ENCODE measurements at regions not wholly inside any gene's neighbourhood (a gene's known extent, or its start where the extent isn't known, plus 50 kb on each side); places are given as distances from the start of the nearest gene placed in this dataset.

GRCh38 chr11:95508219-95508890 lies 277.4 kb upstream of the SESN3 start:
- H3K9ac ChIP-seq (ENCODE audit: low read length) = no peak overlapping the region
- no peaks in the 10 kb centered on the region for H4K20me1 ChIP-seq (ENCODE audit: insufficient read depth)
- TF ChIP-seq SP1 (IDR thresholded peaks at IDR 0.05; ENCODE audit: low read depth) = no peak
- H3K36me3 ChIP-seq (ENCODE audit: control insufficient read depth in 1 of 2, insufficient read depth in 2 of 2, low read length in 2 of 2) = no peaks in the 10 kb centered on the region
- no peak overlapping the region for H3K27ac ChIP-seq (ENCODE audit: low read depth, low read length)
- H3K79me2 ChIP-seq (ENCODE audit: insufficient read depth, low read length) = no peaks in the 10 kb centered on the region
- no peaks in the 10 kb centered on the region for H3K9me2 ChIP-seq (ENCODE audit: insufficient read depth)
- ChIA-PET POLR2A (no interaction called here), CTCF (interaction anchor here (1.1 kb wide), 1 partner anchor 356 kb away, joined by 4 read pairs; no protein-coding TSS in a partner anchor), RAD21 (ENCODE audit: low non-redundant PET in 1 of 2, low total read pairs in 2 of 2, uncharacterized antibody in 2 of 2, unreplicated experiment in 2 of 2) (no interaction called here)
- H3K4me3 ChIP-seq (replicated peaks in 1 of 2; ENCODE audit: low read depth in 1 of 2, low read length in 2 of 2) = no peak overlapping the region
- no TSS peak for BruUV-seq (replicated peaks)
- DNase-seq (ENCODE audit: low read depth, low spot score) (no peak), ATAC-seq (no peak)
- peaks cover 19% of the 10 kb centered on the region; the same call in 1 of the 2 replicates for H3K27me3 ChIP-seq (ENCODE audit: insufficient read depth, low read length)
- intact Hi-C loops (cut with micrococcal nuclease) = no loop called here
- no peaks in the 10 kb centered on the region for H3K9me3 ChIP-seq (ENCODE audit: control insufficient read depth in 1 of 2, insufficient read depth in 1 of 2, low read depth in 1 of 2, low read length in 2 of 2)
- no peak overlapping the region for H2AFZ ChIP-seq (ENCODE audit: low read depth, low read length, poor library complexity, severe bottlenecking)
- no peak overlapping the region for H3K4me2 ChIP-seq (ENCODE audit: low read length)
- no peaks in the 10 kb centered on the region for H3K4me1 ChIP-seq (ENCODE audit: control insufficient read depth in 1 of 2, insufficient read depth in 2 of 2, low read length in 2 of 2)

GRCh38 chr11:95507794-95508193 lies 276.8 kb upstream of the SESN3 start:
- DNase-seq (ENCODE audit: low read depth, low spot score) = no peak
- ChIA-PET CTCF (interaction anchor here (1.1 kb wide), 1 partner anchor 356 kb away, joined by 4 read pairs; no protein-coding TSS in a partner anchor), POLR2A (no interaction called here), RAD21 (ENCODE audit: low non-redundant PET in 1 of 2, low total read pairs in 2 of 2, uncharacterized antibody in 2 of 2, unreplicated experiment in 2 of 2) (no interaction called here)
- H3K27me3 ChIP-seq (ENCODE audit: insufficient read depth, low read length) = peaks cover 16% of the 10 kb centered on the region; the same call in 1 of the 2 replicates
- no peak overlapping the region for H3K4me3 ChIP-seq (replicated peaks in 1 of 2; ENCODE audit: low read depth in 1 of 2, low read length in 2 of 2)
- no peaks in the 10 kb centered on the region for H3K36me3 ChIP-seq (ENCODE audit: control insufficient read depth in 1 of 2, insufficient read depth in 2 of 2, low read length in 2 of 2)
- no peak overlapping the region for H3K9ac ChIP-seq (ENCODE audit: low read length)
- intact Hi-C loops (cut with micrococcal nuclease) = no loop called here
- no TSS peak for BruUV-seq (replicated peaks)
- no peak for ATAC-seq
- no peaks in the 10 kb centered on the region for H3K9me2 ChIP-seq (ENCODE audit: insufficient read depth)
- no peaks in the 10 kb centered on the region for H4K20me1 ChIP-seq (ENCODE audit: insufficient read depth)
- TF ChIP-seq SRF (IDR thresholded peaks at IDR 0.05; ENCODE audit: low read depth) (no peak), CTCF (IDR thresholded peaks at IDR 0.05 in 2 of 3, conservative IDR thresholded peaks at IDR 0.05 in 1 of 3; ENCODE audit: borderline replicate concordance in 1 of 3, insufficient read depth in 1 of 3, low read depth in 2 of 3, low read length in 2 of 3) (peak in 1 of 3 experiments; percentile 34; a peak in 2 of 6 replicates), ZBTB33 (IDR thresholded peaks at IDR 0.05; ENCODE audit: extremely low read depth, insufficient replicate concordance, low read length) (no peak), RAD21 (IDR thresholded peaks at IDR 0.05; ENCODE audit: low read depth) (peak; percentile 16; the same call in 1 of the 2 replicates), POLR2A (IDR thresholded peaks at IDR 0.05; ENCODE audit: borderline replicate concordance, extremely low read depth, insufficient read depth, insufficient read length) (no peak), YY1 (IDR thresholded peaks at IDR 0.05; ENCODE audit: extremely low read depth, insufficient replicate concordance, low read depth, low read length) (no peak), SP1 (IDR thresholded peaks at IDR 0.05; ENCODE audit: low read depth) (no peak), CBX3 (IDR thresholded peaks at IDR 0.05; ENCODE audit: low read depth) (no peak), CEBPB (IDR thresholded peaks at IDR 0.05; ENCODE audit: low read depth) (no peak)
- no peaks in the 10 kb centered on the region for H3K4me1 ChIP-seq (ENCODE audit: control insufficient read depth in 1 of 2, insufficient read depth in 2 of 2, low read length in 2 of 2)
- H3K4me2 ChIP-seq (ENCODE audit: low read length) = no peak overlapping the region
- no peak overlapping the region for H2AFZ ChIP-seq (ENCODE audit: low read depth, low read length, poor library complexity, severe bottlenecking)
- no peaks in the 10 kb centered on the region for H3K9me3 ChIP-seq (ENCODE audit: control insufficient read depth in 1 of 2, insufficient read depth in 1 of 2, low read depth in 1 of 2, low read length in 2 of 2)
- H3K79me2 ChIP-seq (ENCODE audit: insufficient read depth, low read length) = no peaks in the 10 kb centered on the region
- no peak overlapping the region for H3K27ac ChIP-seq (ENCODE audit: low read depth, low read length)

Data from HCT116 (cell line).